ENCODE measurements at regions not wholly inside any gene's neighbourhood (a gene's known extent, or its start where the extent isn't known, plus 50 kb on each side); places are given as distances from the start of the nearest gene placed in this dataset.

DNA sequence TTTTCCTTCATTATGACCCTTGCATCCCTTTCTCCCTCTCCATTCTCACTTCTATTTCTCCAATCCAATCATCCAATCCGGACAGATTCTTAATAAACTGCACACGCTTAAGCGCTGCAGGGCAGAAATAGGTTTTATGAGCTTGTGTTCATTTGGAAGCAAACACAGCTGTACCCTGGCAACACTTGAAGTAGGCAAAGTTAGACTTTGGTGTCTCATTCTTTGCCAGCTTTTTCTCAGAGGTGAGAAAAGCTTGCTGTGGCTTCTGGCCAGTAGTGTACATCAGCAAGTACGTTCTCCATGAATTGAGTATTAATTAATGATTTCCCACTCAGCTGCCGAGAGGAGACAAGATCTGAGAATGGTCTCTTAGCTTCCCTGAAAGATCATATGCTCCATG, 88.5 kb downstream of the FBXO4 start:
- Histone ChIP-seq H3F3A (ENCODE audit: insufficient read depth) (no peaks in the 10 kb centered on the region), H3K36me3 (ENCODE audit: low read length) (no peaks in the 10 kb centered on the region), H3K4me2 (ENCODE audit: low read depth, low read length, poor library complexity, severe bottlenecking) (no peak overlapping the region), H3K27ac (ENCODE audit: low read depth, low read length) (no peak overlapping the region), H3K9me3 (ENCODE audit: insufficient read depth, low read length) (no peaks in the 10 kb centered on the region), H3K79me2 (ENCODE audit: insufficient read depth, low read length) (no peaks in the 10 kb centered on the region), H3K9ac (ENCODE audit: low read length) (no peak overlapping the region), H2AFZ (ENCODE audit: low read depth, low read length, severe bottlenecking) (no peak overlapping the region), H3K4me3 (ENCODE audit: insufficient read depth, low read length, poor library complexity, severe bottlenecking) (no peak overlapping the region), H4K20me1 (ENCODE audit: low read depth, low read length) (no peaks in the 10 kb centered on the region), H3K27me3 (ENCODE audit: low read length) (no peaks in the 10 kb centered on the region), H3K9me2 (replicated peaks; ENCODE audit: insufficient read depth, low read length) (no peaks in the 10 kb centered on the region)
- no peak for TF ChIP-seq EZH2phosphoT487 (conservative IDR thresholded peaks at IDR 0.05; ENCODE audit: low read length)
- TF ChIP-seq, protein P1, sequence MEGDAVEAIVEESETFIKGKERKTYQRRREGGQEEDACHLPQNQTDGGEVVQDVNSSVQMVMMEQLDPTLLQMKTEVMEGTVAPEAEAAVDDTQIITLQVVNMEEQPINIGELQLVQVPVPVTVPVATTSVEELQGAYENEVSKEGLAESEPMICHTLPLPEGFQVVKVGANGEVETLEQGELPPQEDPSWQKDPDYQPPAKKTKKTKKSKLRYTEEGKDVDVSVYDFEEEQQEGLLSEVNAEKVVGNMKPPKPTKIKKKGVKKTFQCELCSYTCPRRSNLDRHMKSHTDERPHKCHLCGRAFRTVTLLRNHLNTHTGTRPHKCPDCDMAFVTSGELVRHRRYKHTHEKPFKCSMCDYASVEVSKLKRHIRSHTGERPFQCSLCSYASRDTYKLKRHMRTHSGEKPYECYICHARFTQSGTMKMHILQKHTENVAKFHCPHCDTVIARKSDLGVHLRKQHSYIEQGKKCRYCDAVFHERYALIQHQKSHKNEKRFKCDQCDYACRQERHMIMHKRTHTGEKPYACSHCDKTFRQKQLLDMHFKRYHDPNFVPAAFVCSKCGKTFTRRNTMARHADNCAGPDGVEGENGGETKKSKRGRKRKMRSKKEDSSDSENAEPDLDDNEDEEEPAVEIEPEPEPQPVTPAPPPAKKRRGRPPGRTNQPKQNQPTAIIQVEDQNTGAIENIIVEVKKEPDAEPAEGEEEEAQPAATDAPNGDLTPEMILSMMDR (IDR thresholded peaks at IDR 0.05; ENCODE audit: insufficient read depth, low read length, poor library complexity, severe bottlenecking) = no peak

DNA sequence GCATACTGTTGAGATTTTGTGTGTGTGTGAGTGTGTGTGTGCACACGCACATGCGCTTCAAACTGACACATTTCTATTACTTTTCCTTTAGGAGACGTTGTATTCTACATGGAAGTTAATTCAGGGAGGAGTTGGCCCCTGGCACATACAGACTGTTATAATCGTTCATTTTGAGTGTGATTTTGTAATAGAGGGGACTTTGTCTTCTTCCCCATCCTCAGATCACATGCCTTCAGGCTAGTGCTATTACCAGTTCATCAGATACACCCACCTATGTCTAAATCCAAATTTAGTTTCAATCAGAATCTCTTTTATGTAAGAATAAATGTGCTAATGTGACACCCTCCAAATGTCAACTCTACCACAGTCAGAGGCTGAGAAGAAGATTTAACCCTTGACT, 90.2 kb downstream of the FBXO4 start:
- no peaks in the 10 kb centered on the region for H4K20me1 ChIP-seq (ENCODE audit: low read depth, low read length)

DNA sequence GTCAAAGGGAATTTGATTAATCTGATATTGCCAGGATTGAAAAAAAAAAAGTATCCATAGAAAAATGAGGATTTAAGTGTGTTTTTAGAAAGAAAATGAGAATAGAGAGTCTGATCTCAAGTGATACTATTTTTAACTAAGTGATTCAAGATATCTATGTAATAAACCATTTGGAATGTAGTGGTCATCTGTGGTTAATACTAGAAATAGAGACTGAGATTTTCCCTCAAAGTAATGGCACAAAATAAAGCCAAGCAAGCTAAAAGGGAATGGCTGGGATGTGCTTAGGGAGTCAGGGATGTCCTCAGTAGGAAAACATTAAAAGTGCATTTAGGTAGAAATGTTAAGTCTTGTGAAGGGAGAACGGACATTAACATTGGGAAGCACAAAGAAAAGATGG, 90.6 kb downstream of the FBXO4 start:
- no peak overlapping the region for H3K27ac ChIP-seq (ENCODE audit: low read depth, low read length)
- no peak overlapping the region for H3K4me3 ChIP-seq (ENCODE audit: insufficient read depth, low read length, poor library complexity, severe bottlenecking)
- H3K9ac ChIP-seq (ENCODE audit: low read length) = no peak overlapping the region
- H3K9me3 ChIP-seq (ENCODE audit: insufficient read depth, low read length) = no peaks in the 10 kb centered on the region
- H3K36me3 ChIP-seq (ENCODE audit: low read length) = no peaks in the 10 kb centered on the region
- H3K9me2 ChIP-seq (replicated peaks; ENCODE audit: insufficient read depth, low read length) = no peaks in the 10 kb centered on the region
- no peaks in the 10 kb centered on the region for H3K79me2 ChIP-seq (ENCODE audit: insufficient read depth, low read length)
- H4K20me1 ChIP-seq (ENCODE audit: low read depth, low read length) = no peaks in the 10 kb centered on the region
- H3K4me2 ChIP-seq (ENCODE audit: low read depth, low read length, poor library complexity, severe bottlenecking) = no peak overlapping the region
- H2AFZ ChIP-seq (ENCODE audit: low read depth, low read length, severe bottlenecking) = no peak overlapping the region
- no peaks in the 10 kb centered on the region for H3K27me3 ChIP-seq (ENCODE audit: low read length)
- H3F3A ChIP-seq (ENCODE audit: insufficient read depth) = no peaks in the 10 kb centered on the region
- TF ChIP-seq EZH2phosphoT487 (conservative IDR thresholded peaks at IDR 0.05; ENCODE audit: low read length) = no peak
- TF ChIP-seq, protein P1 (IDR thresholded peaks at IDR 0.05; ENCODE audit: insufficient read depth, low read length, poor library complexity, severe bottlenecking) = no peak

More for the DNA sequence above, 90.2 kb downstream of the FBXO4 start:
- Histone ChIP-seq H3K4me2 (ENCODE audit: low read depth, low read length, poor library complexity, severe bottlenecking) (no peak overlapping the region), H3K9me3 (ENCODE audit: insufficient read depth, low read length) (no peaks in the 10 kb centered on the region), H3K9me2 (replicated peaks; ENCODE audit: insufficient read depth, low read length) (no peaks in the 10 kb centered on the region), H3K4me3 (ENCODE audit: insufficient read depth, low read length, poor library complexity, severe bottlenecking) (no peak overlapping the region), H3F3A (ENCODE audit: insufficient read depth) (no peaks in the 10 kb centered on the region), H2AFZ (ENCODE audit: low read depth, low read length, severe bottlenecking) (no peak overlapping the region), H3K27me3 (ENCODE audit: low read length) (no peaks in the 10 kb centered on the region), H3K36me3 (ENCODE audit: low read length) (no peaks in the 10 kb centered on the region), H3K27ac (ENCODE audit: low read depth, low read length) (no peak overlapping the region), H3K9ac (ENCODE audit: low read length) (no peak overlapping the region), H3K79me2 (ENCODE audit: insufficient read depth, low read length) (no peaks in the 10 kb centered on the region)
- TF ChIP-seq, protein P1 (IDR thresholded peaks at IDR 0.05; ENCODE audit: insufficient read depth, low read length, poor library complexity, severe bottlenecking) = no peak
- TF ChIP-seq EZH2phosphoT487 (conservative IDR thresholded peaks at IDR 0.05; ENCODE audit: low read length) = no peak
